WTC11 (cell line): ENCODE measurements at regions not wholly inside any gene's neighbourhood (a gene's known extent, or its start where the extent isn't known, plus 50 kb on each side); places are given as distances from the start of the nearest gene placed in this dataset.

Experiments used
- ATF3 ChIP-seq: sonication (generic); formaldehyde crosslinking; conservative IDR thresholded peaks from 2 replicates; pipeline ENCODE4 v1.8.1; 2022; ENCODE audit warnings: mild to moderate bottlenecking, missing genetic modification reagents
- CREB1 ChIP-seq: sonication (generic); formaldehyde crosslinking; IDR thresholded peaks from 2 replicates; pipeline ENCODE4 v1.8.0; 2023; ENCODE audit warnings: mild to moderate bottlenecking, missing genetic modification reagents
- CREM ChIP-seq: sonication (generic); formaldehyde crosslinking; IDR thresholded peaks from 2 replicates; pipeline ENCODE4 v1.8.1; 2022; ENCODE audit warnings: mild to moderate bottlenecking, missing genetic modification reagents, moderate library complexity
- CTCF ChIP-seq: fragments of 200-600 bp; IDR thresholded peaks from 2 replicates; pipeline ENCODE4 v1.8.0; 2022; ENCODE audit warnings: antibody characterized with exemption
- ESRRA ChIP-seq: sonication (generic); formaldehyde crosslinking; IDR thresholded peaks from 2 replicates; pipeline ENCODE4 v1.8.1; 2022; ENCODE audit warnings: mild to moderate bottlenecking, missing genetic modification reagents, borderline replicate concordance
- JUN ChIP-seq: sonication (generic); formaldehyde crosslinking; IDR thresholded peaks from 2 replicates; pipeline ENCODE4 v1.8.0; 2023; ENCODE audit warnings: mild to moderate bottlenecking, missing genetic modification reagents
- MAX ChIP-seq: sonication (generic); formaldehyde crosslinking; IDR thresholded peaks from 2 replicates; pipeline ENCODE4 v1.8.0; 2022; ENCODE audit warnings: mild to moderate bottlenecking, missing genetic modification reagents
- MYBL2 ChIP-seq: sonication (generic); formaldehyde crosslinking; IDR thresholded peaks from 2 replicates; pipeline ENCODE4 v1.8.1; 2023; ENCODE audit warnings: mild to moderate bottlenecking, moderate library complexity, missing genetic modification reagents
- NR1H2 ChIP-seq: sonication (generic); formaldehyde crosslinking; IDR thresholded peaks from 2 replicates; pipeline ENCODE4 v1.9.0; 2021; ENCODE audit warnings: mild to moderate bottlenecking, moderate library complexity, missing genetic modification reagents
- PREB ChIP-seq: sonication (generic); formaldehyde crosslinking; IDR thresholded peaks from 2 replicates; pipeline ENCODE4 v1.8.1; 2022; ENCODE audit warnings: mild to moderate bottlenecking, missing genetic modification reagents, moderate library complexity, borderline replicate concordance
- USF2 ChIP-seq: sonication (generic); formaldehyde crosslinking; IDR thresholded peaks from 2 replicates; pipeline ENCODE4 v1.8.1; 2023; ENCODE audit warnings: mild to moderate bottlenecking, missing genetic modification reagents, moderate library complexity
- ZNF121 ChIP-seq: sonication (generic); formaldehyde crosslinking; IDR thresholded peaks from 2 replicates; pipeline ENCODE4 v1.8.0; 2023; ENCODE audit warnings: missing genetic modification reagents
- ZNF263 ChIP-seq: sonication (generic); formaldehyde crosslinking; IDR thresholded peaks from 2 replicates; pipeline ENCODE4 v1.8.1; 2022; ENCODE audit warnings: low read depth, mild to moderate bottlenecking, moderate library complexity, missing genetic modification reagents

GRCh38 chr9:82404881-82405280 lies 416.3 kb downstream of the SPATA31D1 start:
- no peak for TF ChIP-seq CTCF
- no peak for TF ChIP-seq PREB
- no peak for TF ChIP-seq ZNF263
- TF ChIP-seq JUN (CRISPR knock-in tag): no peak
- TF ChIP-seq ATF3 (CRISPR knock-in tag): no peak
- TF ChIP-seq CREM (CRISPR knock-in tag): no peak
- TF ChIP-seq NR1H2 (CRISPR knock-in tag): no peak
- no peak for TF ChIP-seq ESRRA
- TF ChIP-seq CREB1: no peak
- no peak for TF ChIP-seq USF2 (CRISPR knock-in tag)
- TF ChIP-seq MYBL2 (CRISPR knock-in tag): no peak
- no peak for TF ChIP-seq ZNF121 (CRISPR knock-in tag)
- TF ChIP-seq MAX (CRISPR knock-in tag): no peak
